HG03571 (cell line): ENCODE measurements at regions not wholly inside any gene's neighbourhood (a gene's known extent, or its start where the extent isn't known, plus 50 kb on each side); places are given as distances from the start of the nearest gene placed in this dataset.

Experiments used
- ATAC-seq: cut with Tn5 transposase; IDR thresholded peaks from one replicate; pipeline ENCODE4 v1.9.1; 2021; ENCODE audit not compliant: unreplicated experiment

DNA sequence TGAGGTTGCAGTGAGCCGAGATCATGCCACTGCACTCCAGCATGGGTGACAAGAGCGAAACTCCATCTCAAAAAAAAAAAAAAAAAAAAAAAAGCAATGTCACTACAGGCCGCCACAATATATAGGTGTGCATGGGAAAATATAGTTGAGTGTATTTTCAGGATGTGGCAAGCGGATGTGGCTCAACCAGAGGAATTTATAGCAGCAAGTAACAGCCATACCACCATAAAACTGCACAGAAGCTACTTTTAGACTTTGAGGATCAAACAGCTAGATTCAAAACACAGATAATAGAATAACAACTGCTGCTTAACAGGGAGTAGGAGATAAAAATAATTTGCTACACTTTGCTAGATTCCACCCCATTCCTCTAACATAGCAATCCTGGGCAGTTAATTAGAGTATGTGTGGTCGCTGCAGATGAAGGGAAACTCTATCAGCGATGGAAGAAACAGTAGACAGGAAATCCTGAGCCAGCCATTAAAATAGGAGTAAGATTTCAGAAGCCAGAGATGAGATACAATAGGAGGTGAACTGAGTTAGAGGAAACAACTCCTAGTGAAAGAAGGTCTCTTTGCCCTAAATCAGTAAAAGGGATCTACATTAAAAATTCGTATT, 318.7 kb upstream of the STT3B start:
- ATAC-seq = peak; percentile 84

- no peak for ATAC-seq
Observed at GRCh38 chr3:31218082-31218481, 314.6 kb upstream of the STT3B start.

DNA sequence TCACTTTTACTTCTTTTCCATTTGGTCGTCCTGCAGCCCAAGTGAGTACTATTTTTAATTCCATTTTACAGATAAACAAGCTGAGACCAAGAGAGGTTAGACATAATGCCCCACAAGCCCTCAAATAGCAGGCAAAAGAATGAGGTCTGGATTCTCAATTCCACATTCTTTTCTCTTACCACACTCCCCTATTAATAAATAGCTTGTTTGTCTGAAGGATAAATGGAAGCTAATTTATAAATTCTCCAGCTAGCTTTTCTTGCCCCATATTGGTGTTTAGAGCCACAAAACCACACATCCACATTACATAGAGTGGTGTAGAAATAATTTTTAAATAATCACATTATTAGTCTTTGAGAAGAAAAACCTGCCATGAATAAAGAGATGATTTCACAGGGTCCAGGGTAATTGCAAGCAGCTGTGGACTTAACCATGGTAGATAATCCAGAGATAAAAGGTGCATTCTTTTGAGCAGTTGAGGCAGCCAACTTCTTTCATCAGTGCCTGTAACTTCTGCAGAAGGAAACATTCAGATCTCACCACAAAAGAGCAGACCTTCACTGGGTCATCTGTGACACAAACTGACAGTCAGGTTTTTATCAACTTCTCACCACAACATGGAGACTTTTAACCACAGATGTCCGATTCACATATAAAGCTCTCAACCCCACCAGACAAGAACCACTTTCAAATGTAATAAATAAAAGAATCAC, 313.4 kb upstream of the STT3B start:
- ATAC-seq = peak; percentile 71

DNA sequence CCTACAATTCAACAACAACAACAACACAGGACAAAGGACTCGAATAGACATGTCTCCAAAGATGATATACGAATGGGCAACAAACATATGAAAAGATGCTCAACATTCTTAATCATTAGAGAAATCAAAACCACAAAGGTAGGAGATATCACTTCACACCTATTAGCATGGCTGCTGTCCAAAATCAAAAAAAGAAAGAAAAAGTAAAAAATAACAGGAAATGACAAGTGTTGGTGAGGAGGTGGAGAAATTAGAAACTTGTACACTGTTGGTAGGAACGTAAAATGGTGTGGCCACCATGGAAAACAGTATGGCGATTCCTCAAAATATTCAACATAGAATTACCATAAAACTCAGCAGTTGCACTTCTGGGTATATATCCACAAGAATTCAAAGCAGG, 312.3 kb upstream of the STT3B start:
- no peak for ATAC-seq

- no peak for ATAC-seq
Observed at GRCh38 chr3:31223278-31223677, 309.4 kb upstream of the STT3B start.

- ATAC-seq = no peak
Observed at GRCh38 chr3:31224936-31225335, 307.8 kb upstream of the STT3B start.

GRCh38 chr3:31225923-31226322, 306.8 kb upstream of the STT3B start:
- ATAC-seq = no peak

DNA sequence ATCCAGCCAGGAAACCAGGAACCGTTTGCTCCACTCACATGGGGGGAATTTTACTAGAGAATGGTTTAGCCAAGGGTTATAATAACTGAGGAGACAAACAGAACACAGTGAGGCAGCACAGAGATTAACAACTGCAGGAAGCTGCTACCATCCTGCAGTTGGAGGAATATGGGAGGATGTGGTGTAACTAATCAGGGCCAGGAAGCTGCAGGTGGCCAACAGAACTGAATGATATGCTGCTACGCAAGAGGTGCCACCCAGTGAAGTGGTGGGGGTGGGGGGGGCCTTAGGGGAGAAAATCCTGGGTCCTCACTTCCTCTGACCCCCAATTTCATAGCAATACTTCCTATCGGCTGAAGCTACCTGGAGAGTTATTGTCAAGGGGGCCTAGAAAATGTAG, 306.4 kb upstream of the STT3B start:
- peak; percentile 43 for ATAC-seq

DNA sequence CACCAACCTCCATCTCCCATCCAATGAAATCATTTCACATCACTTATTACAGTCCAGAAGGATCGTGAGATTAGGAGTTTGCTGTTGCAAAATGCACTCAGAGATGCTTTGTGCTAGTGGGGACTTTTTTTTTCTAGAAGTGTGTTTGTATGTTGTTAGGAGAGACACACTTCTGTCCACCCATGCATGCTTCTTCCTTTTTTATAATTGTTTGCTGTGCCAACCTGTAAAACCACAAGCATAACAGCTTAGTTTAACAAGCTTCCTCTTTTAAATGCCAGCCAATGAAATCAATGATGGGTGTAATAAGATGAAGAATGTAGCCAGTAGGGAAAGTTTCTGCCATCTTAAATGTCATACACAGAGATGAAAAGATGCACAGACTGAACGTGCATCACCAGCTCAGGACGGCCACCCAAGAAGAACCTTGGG, 305.6 kb upstream of the STT3B start:
- no peak for ATAC-seq

DNA sequence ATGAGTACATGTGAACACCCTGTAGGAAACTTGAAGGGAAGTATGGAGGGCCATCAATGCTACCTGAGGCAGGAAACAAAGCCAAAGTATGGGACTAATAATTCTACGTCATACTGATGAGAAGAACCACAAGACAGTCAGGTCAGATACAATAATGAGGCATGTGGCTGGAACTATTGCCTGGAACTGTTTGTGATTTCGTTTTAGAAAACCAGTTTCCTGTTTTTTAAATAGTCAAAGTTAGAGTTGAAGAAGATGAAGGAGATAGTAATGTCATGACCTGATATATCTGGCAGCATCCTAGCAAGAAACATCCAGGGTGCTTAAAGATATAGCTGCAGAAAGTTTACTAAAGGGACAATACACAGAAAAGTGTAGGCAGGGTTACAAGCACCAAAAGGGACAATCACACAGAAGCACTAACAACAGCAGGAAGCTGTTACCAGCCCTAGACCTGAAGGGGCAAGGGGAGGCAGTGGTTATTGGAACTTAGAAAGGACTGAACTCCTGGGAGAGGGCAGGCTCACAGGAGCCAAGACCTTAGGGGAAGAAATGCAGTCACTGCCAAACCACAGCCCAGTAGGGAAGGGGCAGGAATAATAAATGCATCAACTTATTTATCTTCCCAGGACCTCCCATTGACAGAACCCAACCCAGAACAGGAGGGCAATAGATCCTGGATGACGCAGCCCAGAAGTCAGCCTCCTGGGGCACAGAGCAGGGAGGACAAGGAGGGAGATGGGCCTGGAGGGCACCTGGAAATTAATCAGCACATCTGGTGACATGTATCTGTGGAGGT, 302.1 kb upstream of the STT3B start:
- no peak for ATAC-seq

DNA sequence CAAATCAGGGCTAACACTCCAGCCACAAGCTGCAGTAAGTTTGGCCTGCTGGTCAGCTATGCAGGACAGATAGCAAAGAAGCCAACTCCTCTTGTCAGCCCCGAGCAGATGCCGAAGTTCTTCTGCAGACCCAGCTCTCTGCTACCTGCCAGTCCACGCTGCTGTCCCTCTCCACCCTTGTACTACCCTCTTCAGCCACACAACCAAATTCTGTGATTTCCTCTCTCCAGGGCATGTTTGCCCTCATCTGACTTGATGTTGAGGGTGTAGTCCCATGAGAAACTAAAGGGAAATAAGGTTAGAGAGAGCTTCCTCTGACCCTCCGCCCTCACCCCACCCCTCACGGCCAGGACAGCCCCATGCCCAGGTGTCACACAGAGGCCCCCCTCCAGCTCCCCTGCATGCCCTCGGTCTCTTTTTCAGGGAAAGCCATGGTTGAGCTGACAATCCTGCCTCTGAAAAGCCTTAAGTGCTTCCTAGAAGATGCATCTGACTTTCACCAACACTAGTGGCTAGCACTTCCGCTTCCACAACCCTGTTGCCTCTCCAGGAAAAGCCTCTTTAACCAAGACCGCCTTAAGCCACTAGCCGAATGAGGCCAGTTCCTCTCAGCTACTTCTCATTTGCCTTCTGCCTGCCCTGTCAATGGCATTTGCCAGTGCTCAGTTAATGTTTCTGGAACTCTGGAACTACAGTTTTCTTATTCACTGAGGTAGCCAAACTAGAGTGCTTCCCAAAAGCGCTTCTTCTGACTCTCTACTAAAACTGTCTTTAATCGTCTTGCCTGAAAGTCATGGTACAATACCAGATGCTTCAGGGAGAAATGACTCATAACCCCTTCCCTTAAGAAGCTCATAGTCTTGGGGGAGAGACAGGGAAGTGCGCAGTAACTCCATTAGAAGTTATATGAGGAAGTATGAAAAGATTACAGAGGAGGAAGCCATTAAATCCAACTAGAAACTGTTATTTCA, 300.4 kb upstream of the STT3B start:
- ATAC-seq = peak; percentile 47

DNA sequence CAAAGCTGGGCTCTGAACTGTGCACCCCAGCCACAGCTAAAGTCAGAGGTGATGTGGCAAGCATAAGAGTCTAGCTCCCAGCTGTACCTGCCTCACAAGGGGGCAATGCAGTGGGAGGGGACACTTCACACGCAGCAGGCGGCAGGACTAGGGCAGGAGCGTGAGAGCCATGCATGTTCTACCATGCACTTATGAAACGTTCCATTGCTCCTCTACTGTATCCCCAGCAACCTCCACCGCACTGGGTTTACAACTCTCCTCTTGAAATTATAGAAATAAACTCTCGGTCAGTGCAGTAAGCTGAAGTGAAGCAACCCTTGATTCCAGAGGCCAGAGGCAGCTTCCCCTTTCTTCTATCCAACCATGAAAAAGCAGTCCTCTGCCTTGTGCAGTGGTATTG, 298.6 kb upstream of the STT3B start:
- no peak for ATAC-seq

- no peak for ATAC-seq
Observed at GRCh38 chr3:31235062-31235700, 297.5 kb upstream of the STT3B start.

DNA sequence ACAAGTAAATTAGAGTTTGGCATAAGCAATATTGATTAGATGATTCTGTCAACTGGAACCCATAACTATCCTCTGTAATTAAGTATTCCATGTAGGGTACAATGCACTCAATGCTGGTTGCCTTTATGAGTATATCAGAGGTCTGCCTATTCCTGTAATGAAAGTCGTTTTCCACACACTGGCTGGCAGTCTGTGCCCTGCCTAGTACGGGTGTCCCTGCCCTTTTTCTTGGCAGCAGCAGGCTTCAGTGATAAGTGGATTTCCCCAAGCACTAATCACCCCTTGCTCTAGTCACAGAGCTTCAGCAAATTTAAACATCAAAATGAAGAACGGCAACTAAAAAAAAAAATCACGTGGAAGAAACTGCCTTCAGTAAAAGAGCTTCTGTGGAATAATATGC, 294.8 kb upstream of the STT3B start:
- ATAC-seq = no peak

GRCh38 chr3:31240013-31240412, 292.7 kb upstream of the STT3B start:
- ATAC-seq = no peak

GRCh38 chr3:31240466-31240865, 292.3 kb upstream of the STT3B start:
- no peak for ATAC-seq

DNA sequence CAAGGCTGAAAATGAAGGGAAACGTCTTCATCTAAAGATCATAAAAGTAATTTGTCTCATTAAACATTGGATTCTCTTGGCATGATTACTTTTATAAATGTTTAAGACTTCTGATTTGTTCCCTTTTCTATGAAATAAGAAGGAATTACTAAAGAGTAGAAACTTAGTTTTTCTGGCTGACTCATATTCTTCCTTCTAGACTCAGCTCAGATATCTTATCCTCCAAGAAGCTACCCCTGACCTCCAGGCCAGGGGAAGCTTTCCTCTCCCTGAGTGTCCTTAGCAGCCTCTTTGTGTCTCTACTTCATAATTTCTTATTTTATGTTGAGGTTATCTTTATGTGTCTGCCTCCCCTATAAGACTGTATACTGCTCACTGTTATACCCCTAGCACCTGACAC, 291.9 kb upstream of the STT3B start:
- no peak for ATAC-seq

- no peak for ATAC-seq
Observed at GRCh38 chr3:31241533-31241932, 291.2 kb upstream of the STT3B start.

GRCh38 chr3:31242026-31242960, 290.4 kb upstream of the STT3B start:
- peak; percentile 46 for ATAC-seq
